NCI-H2227 (cell line): ENCODE measurements at regions not wholly inside any gene's neighbourhood (a gene's known extent, or its start where the extent isn't known, plus 50 kb on each side); places are given as distances from the start of the nearest gene placed in this dataset.

Experiments
- DNase-seq: peaks from one replicate; lab custom pipeline; 2025; ENCODE audit not compliant: unreplicated experiment; lab: John Stamatoyannopoulos, UW

- no peak for DNase-seq
These were observed 61.8 kb upstream of the GJB5 start for GRCh38 chr1:34693081-34693480.

- no peak for DNase-seq
These were observed 60.5 kb upstream of the GJB5 start for GRCh38 chr1:34694383-34694782.

- peak; percentile 46 for DNase-seq
These were observed 59.3 kb upstream of the GJB5 start for GRCh38 chr1:34695580-34695979.

- DNase-seq = no peak
These were observed 58.6 kb upstream of the GJB5 start for GRCh38 chr1:34696230-34696629.

- DNase-seq = no peak
These were observed 57.9 kb upstream of the GJB5 start for GRCh38 chr1:34696981-34697380.

- peak; percentile 53 for DNase-seq
These were observed 57.0 kb upstream of the GJB5 start for GRCh38 chr1:34697818-34698217.

GRCh38 chr1:34701326-34702060 is 53.4 kb upstream of the GJB5 start:
- no peak for DNase-seq
